NCI-H2171 treated with DMSO at 0.1 percent for 48 hours (cell line): ENCODE measurements at regions not wholly inside any gene's neighbourhood (a gene's known extent, or its start where the extent isn't known, plus 50 kb on each side); places are given as distances from the start of the nearest gene placed in this dataset.
"Not testable (repeated sequence)": the region's sequence is repeated elsewhere in the genome, so short reads cannot be mapped to it uniquely, and the experiment has no call there.

ENCODE experiments used
- DNase-seq: peaks from one replicate; lab custom pipeline; 2025; lab: John Stamatoyannopoulos, UW

DNA sequence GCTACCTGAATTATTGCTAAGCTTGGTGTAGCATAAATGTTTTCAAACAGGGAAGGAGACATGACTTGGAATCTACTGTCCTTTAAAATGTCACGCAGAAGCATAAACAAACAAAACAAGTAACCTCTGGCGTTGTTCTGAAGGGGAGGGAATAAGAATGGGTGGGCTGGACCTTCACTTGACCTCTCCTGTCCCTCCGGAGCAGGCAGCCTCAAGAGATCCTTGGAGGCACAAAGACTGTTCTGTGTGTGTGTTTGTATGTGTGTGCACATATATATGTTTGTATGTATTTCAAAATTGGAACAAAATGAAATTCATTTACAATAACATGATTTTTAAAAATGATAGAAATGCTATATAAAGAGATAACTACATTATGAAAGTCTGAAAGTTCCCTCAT, 91.3 kb upstream of the DCLK2 start:
- no peak for DNase-seq

DNA sequence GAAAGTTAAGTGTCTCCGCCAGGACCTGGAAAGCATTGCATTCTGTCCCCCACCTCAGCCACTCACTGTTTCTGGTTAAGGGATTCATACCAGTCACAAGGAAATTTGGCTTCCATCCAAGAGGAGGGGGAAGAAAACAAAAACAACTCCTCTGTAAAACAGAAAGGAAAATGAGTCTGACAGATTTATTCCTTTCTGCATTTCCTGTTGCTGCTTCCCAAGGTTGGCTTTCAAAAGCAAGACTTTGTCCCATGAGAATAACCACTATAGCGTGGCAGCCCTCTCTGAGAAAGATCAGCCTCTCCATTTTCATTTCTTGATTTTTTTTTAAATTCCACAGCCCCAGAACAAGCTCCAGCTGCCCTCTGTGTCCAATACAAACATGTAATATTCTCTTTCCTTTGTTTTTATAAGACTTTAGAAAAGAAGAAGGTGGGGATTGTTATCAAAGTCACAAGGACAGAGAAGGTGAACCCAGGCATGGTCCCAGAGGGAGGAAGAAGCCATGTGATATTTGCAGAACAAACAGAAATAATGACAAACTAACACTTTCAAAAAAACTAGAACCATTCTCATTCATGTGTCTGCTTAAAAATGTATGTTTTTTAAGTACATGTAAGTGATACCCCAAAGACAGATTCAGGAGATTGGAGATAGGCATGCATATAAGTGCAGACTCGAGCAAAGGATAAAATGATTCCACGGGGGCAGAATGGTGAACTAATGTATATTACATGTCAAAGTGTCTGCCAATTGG, 90.7 kb upstream of the DCLK2 start:
- DNase-seq = peak; percentile 27

DNA sequence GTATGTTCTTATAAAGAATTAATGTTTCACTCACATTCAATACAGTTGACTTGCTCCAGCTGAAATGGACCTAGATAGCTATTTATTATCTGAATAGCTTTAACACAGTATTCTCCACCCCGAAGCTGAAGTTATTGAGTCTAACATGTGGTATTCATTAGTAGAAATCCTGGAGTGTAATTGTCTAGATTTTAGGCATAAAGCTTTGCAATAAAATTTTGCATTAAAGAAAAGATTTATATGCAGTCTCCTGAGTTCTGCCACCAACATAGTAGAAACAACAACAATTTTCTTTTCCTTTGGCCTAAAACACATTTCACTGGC, 90.2 kb upstream of the DCLK2 start:
- no peak for DNase-seq

DNA sequence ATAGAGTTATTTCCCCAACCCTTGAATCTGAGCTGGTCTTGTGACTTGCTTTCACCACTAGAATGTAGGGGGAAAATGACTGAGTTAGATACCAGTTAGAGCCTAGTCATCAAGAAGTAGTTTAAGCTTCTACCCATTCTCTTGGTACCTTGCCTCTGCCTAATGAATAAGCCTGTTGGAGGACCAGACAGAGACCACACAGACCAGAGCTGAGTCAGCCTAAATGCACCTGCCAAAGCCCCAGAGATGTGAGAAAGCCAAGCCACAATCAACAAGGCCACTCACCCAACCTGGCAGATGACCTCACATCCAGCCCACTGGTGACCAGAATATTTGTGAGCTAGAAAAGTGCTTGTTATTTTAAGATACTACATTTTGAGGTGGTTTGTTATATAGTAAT, 85.2 kb upstream of the DCLK2 start:
- no peak for DNase-seq

DNA sequence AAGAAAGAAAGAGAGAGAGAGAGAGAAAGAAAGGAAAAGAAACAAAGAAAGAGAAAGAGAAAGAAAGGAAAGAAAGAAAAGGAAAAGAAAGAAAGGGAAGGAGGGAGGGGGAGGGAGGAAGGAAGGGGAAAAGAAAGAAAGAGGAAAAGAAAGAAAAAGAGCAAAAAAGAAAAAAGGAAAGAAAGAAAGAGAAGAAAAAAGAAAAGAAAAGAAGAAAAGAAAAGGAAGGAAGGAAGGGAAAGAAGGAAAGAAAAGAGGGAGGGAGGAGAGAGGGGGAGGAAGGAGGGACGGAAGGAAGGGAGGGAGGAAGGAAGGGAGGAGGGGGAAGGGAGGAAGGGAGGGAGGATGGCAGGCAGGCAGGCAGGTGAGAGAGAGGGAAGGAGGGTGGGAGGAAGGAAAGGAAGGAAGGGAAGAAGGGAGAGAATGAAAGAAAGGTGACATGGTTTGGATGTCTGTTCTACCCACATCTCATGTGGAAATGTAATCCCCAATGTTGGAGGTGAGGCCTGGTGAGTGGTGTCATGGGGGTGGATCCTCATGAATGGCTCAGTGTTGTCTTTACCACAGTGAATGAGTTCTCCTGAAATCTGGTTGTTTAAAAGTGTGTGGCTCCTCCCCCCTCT, 83.0 kb upstream of the DCLK2 start:
- DNase-seq = no peak

DNA sequence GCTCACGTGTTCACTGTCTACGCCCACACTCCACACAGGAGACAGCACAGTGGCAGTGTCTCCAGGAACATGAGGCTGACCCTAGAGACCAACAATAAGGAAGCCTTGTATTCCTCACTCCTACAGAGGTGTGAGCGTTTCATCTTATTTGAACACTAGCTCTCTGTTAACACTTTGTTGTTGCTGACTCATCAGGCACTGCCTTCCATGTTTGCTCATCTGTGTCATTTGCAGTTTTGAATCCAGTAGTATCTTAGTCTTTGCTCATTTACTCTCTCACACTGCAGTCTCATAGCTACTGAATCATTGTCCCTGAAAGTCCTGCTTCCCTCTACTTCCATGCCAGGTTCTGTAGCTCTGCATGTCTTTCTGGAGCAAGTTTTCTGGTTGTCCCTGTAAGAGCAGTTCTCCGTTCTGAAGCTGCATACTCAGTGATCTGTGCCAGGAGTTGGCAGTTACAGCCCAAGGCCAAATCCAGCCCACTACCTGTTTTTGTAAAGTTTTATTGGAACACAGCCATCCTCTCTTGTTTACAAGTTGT, 80.3 kb upstream of the DCLK2 start:
- no peak for DNase-seq

GRCh38 chr4:149999485-150000074, 78.7 kb upstream of the DCLK2 start:
- peak; percentile 49 for DNase-seq

GRCh38 chr4:150001815-150002214, 76.4 kb upstream of the DCLK2 start:
- no peak for DNase-seq

DNA sequence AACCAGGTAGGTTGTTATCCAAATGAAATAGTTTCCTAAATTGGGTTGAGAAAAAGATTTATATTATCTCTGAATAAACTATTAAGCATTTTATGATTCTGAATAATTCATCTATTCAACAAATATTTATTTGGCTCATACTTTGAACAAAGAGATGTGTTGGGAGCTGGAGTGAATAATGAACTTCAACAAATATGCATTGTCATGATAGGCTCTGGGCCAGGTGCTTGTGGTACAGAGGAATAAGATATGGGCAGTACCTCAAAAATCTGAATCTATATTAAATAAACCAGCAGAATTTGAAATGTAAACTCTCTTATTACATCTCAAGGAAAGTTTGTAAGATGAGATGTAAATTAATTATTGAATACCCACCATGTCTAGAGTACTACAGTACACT, 75.7 kb upstream of the DCLK2 start:
- no peak for DNase-seq

DNA sequence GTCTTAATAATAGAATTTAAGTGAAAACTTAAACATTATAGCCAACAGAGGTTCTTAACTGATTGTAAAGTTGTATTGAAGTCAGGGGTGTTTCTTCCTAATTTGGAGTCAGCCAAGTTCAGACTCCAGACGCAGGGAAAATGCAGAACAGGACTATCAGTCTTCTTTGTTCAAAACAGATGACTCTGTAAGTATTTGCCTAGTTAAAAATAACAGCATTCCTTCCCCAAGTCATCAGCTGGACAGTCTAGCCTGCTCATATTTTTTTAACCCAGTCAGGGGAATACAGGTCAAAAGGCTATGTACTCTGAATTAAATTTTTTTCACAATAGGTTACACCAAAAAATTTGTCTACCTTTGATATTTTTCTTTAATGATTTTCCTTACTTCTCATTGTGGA, 73.8 kb upstream of the DCLK2 start:
- no peak for DNase-seq

DNA sequence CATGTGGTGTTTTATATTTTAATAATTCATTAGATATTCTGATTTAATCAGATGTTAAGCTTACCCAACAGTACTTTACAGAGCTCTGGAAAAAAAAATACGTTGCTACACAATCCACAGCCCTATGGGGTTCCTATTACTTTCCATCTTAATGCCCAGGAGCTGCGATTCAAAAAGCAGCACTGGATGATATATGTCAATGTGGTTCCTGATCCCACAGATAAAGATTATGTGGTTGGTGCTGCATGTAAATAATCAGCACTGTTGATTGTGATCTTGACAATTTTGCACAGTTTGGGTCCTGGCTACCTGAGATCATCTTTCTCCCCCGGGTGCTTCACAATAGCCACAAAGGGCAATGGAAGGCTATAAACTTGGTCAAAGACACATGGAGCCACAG, 72.7 kb upstream of the DCLK2 start:
- no peak for DNase-seq

GRCh38 chr4:150006197-150006596, 72.0 kb upstream of the DCLK2 start:
- no peak for DNase-seq

- DNase-seq = no peak
Observed at GRCh38 chr4:150007512-150007911, 70.7 kb upstream of the DCLK2 start.

GRCh38 chr4:150008546-150008945, 69.7 kb upstream of the DCLK2 start:
- DNase-seq = no peak

- DNase-seq = no peak
Observed at GRCh38 chr4:150009533-150009932, 68.7 kb upstream of the DCLK2 start.

DNA sequence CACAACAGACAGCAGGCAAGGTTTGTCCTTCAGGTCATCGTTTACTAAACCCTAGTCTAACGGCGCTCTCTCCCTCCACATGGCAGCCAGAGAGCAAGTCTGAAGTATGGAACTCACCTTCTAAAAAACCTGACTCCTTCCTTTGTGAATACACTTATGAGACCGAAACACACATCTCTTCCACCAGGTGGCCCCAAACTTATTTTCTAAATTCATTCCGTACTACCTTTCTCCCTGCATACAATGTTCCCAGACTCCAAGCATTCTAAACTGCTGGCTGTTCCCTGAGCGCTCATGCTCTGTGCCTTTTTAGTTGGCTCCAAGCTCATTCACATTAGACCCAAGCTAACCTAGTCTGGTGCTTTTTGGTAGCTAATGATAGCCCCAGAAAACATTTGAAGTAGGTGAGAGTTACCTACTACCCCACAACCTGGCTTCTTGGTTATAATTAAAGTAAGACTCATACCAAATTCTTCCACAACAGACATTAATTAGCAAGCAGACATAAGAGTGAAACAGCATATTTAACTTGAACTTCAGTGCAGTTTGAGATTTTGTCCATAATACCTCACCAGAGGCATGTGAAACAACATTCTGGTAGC, 67.6 kb upstream of the DCLK2 start:
- DNase-seq = peak; percentile 63

DNA sequence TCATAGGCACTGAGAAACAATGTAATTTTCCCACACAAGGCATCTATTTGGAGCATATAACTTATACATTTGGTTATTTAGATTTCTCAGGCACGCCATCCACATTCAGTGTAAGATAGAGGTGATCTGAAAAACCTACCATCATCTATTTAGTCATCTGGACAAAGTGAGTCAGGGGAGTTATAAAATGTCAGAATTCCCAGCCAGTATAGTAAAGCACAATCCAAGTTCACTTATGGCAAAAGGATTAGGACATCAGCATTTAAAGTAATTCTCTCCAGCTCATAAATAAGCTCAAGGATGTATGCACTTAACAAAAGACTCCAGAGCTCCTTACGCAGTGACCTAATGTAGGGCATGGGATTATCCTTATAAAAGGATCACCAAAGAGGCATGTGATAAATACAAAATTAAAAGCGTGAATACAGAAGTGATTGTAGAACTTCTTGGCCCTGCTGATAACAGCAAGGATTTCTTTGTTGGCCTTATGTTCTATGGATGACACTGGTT, 65.3 kb upstream of the DCLK2 start:
- DNase-seq = no peak

DNA sequence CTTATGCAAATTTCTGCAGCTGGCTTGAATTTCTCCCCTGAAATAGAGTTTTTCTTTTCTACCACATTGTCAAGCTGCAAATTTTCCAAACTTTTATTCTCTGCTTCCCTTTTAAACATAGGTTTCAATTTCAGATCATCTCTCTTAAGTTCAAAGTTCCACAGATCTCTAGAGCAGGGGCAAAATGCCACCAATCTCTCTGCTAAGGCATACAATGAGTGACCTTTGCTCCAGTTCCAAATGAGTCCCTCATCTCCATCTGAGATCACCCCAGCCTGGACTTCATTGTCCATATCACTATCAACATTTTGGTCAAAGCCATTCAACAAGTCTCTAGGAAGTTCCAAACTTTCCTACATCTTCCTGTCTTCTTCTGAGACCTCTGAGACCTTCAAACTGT, 62.3 kb upstream of the DCLK2 start:
- not testable (repeated sequence) for DNase-seq

DNA sequence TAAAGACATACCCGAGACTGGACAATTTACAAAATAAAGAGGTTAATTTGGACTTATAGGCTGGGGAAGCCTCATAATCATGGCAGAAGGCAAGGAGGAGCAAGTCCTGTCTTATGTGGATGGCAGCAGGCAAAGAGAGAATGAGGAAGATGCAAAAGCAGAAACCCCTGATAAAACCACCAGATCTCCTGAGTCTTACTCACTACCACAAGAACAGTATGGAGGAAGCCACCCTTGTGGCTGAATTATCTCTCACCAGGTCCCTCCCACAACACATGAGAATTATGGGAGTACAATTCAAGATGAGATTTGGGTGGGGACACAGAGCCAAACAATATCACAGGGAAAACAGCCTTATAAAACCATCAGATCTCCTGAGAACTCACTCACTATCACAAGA, 61.6 kb upstream of the DCLK2 start:
- not testable (repeated sequence) for DNase-seq

DNA sequence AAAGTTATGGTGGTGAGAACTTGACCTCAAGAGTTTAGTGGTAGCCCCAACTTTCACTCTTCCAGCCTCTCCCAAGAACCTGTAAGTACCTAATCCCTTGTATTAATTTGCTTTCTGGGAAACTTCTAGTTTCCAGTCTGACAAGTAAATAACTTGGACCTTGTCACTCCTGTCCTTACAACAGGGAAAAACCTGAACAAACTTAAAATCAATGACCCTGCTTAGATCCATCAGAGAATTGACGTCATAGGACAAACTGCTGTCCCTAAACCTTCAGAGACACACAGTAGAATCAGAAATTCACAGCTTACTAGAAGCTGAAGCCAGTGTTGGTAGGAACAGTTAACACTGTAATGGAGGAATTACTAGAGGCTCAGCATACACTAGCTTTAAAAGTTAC, 60.0 kb upstream of the DCLK2 start:
- no peak for DNase-seq

DNA sequence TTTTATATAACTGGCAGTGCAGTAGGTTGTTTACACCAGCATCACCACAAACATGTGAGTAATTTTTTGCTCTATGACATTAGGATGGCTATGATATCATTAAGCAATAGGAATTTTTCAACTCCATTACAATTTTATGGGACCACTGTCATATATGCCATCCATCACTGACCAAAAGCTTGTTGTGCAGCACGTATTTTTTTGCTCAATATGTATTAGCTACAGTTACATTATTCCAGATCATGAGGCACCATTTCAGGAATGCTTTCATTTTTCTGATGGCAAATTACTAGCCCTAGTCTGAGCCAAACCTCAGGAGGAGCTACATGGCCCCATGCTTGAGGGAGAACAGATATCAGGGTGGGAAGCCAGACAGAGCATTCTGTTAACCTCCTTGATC, 56.8 kb upstream of the DCLK2 start:
- DNase-seq = no peak

DNA sequence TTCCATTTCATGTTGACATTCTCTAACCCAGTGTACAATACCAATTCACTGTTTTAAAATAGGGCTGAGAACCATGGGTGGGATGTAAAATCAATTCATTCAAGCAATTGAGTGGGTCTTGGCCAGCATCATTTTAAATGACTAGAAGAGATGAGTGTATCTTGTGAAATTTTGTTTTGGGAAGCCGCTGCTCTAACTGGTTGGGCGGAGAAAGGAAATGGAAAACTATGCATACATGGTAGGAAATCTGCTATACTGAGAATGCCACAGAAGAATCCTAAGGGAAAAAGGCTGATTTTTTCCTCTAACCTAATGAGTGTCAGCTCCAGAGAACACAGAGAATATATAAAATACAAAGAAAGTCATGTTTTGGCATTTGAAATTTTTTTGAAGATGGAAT, 54.8 kb upstream of the DCLK2 start:
- DNase-seq = no peak

- not testable (repeated sequence) for DNase-seq
Observed at GRCh38 chr4:150026987-150027386, 51.3 kb upstream of the DCLK2 start.
